Retinal pigment epithelial cell (primary cell): ENCODE measurements at regions not wholly inside any gene's neighbourhood (a gene's known extent, or its start where the extent isn't known, plus 50 kb on each side); places are given as distances from the start of the nearest gene placed in this dataset.

Experiments
- DNase-seq: peaks from one replicate; pipeline ENCODE4 v3.0.0-alpha.2; 2010; ENCODE audit warnings: low read depth
- H3K4me3 ChIP-seq: 2 replicates; pipeline ENCODE4 v1.5.1; 2011; ENCODE audit warnings: mild to moderate bottlenecking, low read length, control low read depth, moderate library complexity
- CTCF ChIP-seq: conservative IDR thresholded peaks from 2 replicates; pipeline ENCODE4 v1.5.1; 2011; ENCODE audit warnings: low read depth, low read length, control low read depth, inconsistent platforms

DNA sequence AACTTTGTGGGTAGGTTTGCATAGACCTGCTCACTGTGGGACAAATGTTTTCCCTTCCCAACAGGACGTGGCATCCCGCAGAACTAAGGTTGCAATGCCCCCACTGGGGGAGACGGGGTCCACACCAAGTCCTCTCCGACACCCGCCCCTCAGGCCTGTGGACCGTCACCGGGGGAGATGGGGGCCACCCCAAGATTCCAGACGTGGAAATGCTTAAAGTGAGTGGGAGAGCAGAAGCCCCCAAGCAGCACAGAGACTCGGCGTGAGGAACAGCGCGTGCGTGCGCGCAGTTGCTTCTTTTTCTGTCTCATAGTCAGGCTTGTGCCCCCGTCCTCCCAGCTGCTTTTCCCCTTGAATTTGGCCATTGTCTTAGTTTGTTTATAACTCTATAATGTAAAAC, 826.3 kb upstream of the SALL3 start:
- DNase-seq: no peak
- TF ChIP-seq CTCF: no peak

DNA sequence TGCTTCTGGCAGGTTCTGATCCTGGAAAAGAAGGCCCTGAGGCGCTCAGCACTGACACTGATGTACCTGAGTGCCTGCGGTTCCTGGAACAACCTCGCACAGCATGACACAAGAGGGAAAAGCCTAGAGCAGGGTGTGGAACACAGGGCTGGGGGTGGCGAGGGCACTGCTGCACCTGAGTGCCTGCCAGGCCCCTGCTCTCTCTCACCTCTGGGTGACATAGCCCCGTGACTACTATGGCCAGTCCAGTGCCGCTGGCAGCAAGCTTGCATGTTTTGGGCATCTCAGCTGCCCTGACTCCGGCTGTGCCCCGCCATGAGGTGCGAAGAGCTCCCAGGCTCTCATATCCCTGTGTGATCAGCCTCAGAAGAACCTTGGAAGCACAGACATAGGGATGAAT, 825.2 kb upstream of the SALL3 start:
- no peak for DNase-seq
- no peak for TF ChIP-seq CTCF
- H3K4me3 ChIP-seq: no peak overlapping the region

More for the DNA sequence above, 826.3 kb upstream of the SALL3 start:
- H3K4me3 ChIP-seq: no peak overlapping the region

DNA sequence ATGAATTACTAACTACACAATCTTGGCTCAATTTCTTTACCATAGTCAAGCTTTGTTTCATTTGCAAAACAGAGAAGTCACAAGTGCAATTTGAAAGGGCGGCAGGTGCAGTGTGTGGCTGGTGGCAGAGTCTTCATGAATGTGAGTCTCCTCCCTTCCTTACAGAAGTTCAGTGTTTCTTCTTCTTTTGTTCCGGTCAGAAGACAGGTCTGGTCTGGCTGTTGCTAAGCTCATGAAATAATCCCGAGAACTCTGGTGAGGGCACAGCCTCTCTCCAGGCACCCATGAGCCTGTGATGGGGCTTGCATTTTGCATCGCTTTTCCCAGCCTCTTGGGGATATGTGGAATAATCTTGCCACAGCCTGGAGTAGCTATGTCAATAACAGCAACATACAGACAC, 824.8 kb upstream of the SALL3 start:
- no peak for DNase-seq
- TF ChIP-seq CTCF: no peak
- H3K4me3 ChIP-seq: no peak overlapping the region

DNA sequence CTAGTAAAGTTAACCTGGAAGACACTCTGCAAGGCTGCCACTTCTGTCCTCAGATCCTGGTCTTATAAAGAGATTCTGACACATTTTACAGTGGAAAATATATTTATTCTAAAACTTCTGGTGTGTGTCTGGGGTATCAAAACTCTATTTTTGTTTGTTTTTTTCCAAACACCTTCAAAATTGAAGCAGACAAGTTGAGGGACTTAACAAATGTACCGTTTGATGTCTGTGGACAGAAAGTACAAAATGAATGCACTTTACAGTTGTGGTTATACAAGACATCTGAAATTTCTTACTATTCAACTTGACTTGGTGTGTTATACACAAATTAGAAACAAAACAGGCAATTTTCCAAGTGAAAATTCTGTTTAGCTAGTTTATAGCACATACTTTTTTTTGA, 823.2 kb upstream of the SALL3 start:
- no peak for TF ChIP-seq CTCF
- no peak for DNase-seq
- no peak overlapping the region for H3K4me3 ChIP-seq

DNA sequence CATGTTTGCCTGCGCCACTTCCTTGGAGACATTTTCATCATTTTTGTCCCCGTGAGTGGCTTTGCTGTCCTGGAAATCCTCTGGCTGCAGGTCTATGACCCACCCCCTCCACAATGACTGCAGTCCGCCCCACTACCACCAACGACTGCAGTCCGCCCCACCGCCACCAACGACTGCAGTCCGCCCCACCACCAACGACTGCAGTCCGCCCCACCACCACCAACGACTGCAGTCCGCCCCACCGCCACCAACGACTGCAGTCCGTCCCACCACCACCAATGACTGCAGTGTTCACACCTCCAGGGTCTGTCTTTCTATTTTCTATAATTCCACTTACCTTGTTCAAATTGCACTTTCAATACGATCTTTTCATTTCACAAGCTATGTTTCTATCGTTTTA, 820.7 kb upstream of the SALL3 start:
- TF ChIP-seq CTCF: no peak

GRCh38 chr18:78159397-78159796, 820.2 kb upstream of the SALL3 start:
- no peak for DNase-seq
- no peak for TF ChIP-seq CTCF
- no peak overlapping the region for H3K4me3 ChIP-seq

More for the DNA sequence above, 820.7 kb upstream of the SALL3 start:
- DNase-seq: no peak
- no peak overlapping the region for H3K4me3 ChIP-seq

DNA sequence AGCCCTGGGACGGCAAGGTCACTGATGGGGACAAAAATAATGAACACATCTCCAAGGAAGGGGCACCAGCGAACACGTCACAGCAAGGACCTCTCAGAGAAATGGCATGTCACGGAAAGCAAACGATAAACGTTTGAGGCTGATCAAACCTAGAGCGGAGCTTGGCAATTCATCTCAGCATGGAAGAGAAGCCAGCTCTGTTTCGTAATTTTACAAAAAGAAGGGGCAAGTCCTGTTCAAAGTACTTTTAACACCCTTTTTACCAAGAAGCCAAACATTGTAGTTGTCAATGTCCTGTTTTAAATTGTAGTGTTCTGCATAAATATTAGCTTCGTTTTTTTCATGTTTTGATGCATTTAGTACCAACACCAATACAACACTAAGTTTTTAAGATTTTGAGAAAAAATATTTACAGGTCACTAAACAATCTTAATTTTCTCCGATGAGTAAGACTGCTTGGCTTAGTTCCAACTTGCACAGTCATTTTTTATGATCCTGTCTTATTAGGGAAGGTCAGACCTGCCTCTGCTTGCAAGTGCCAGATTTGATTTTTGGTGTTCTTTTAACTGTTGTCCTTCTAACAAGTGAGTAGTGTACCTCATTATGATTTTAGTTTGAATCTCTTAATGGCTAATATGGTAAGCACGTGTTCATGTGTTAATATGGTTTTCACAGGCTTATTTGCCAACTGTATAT, 818.5 kb upstream of the SALL3 start:
- TF ChIP-seq CTCF: no peak
- DNase-seq: no peak

More for the DNA sequence above, 818.5 kb upstream of the SALL3 start:
- no peak overlapping the region for H3K4me3 ChIP-seq
